ENCODE measurements at regions not wholly inside any gene's neighbourhood (a gene's known extent, or its start where the extent isn't known, plus 50 kb on each side); places are given as distances from the start of the nearest gene placed in this dataset.

GRCh38 chr1:72763481-72763880 is 481.1 kb upstream of the NEGR1 start:
- H3K27ac ChIP-seq, result no peak overlapping the region

GRCh38 chr1:72759486-72759885 is 477.1 kb upstream of the NEGR1 start:
- Histone ChIP-seq H3K36me3 (no peaks in the 10 kb centered on the region), H3K27me3 (no peaks in the 10 kb centered on the region), H3K4me3 (no peak overlapping the region), H3K9me3 (no peaks in the 10 kb centered on the region), H3K4me1 (no peaks in the 10 kb centered on the region), H3K27ac (no peak overlapping the region)
- no peak for DNase-seq (ENCODE audit: low spot score)
- TF ChIP-seq CTCF (IDR thresholded peaks at IDR 0.05), result no peak

More at GRCh38 chr1:72763481-72763880, 481.1 kb upstream of the NEGR1 start:
- Histone ChIP-seq H3K4me1 (no peaks in the 10 kb centered on the region), H3K4me3 (no peak overlapping the region), H3K27me3 (no peaks in the 10 kb centered on the region), H3K9me3 (no peaks in the 10 kb centered on the region), H3K36me3 (no peaks in the 10 kb centered on the region)
- DNase-seq (ENCODE audit: low spot score), result no peak
- no peak for TF ChIP-seq CTCF (IDR thresholded peaks at IDR 0.05)

GRCh38 chr1:72757843-72758242 is 475.5 kb upstream of the NEGR1 start:
- H3K27ac ChIP-seq, result no peak overlapping the region
- no peak for DNase-seq (ENCODE audit: low spot score)
- H3K4me3 ChIP-seq, result no peak overlapping the region
- no peaks in the 10 kb centered on the region for H3K9me3 ChIP-seq
- H3K36me3 ChIP-seq, result no peaks in the 10 kb centered on the region
- TF ChIP-seq CTCF (IDR thresholded peaks at IDR 0.05), result no peak
- H3K4me1 ChIP-seq, result no peaks in the 10 kb centered on the region
- H3K27me3 ChIP-seq, result no peaks in the 10 kb centered on the region

- Histone ChIP-seq H3K36me3 (no peaks in the 10 kb centered on the region), H3K4me1 (no peaks in the 10 kb centered on the region), H3K27ac (no peak overlapping the region), H3K27me3 (no peaks in the 10 kb centered on the region), H3K9me3 (no peaks in the 10 kb centered on the region), H3K4me3 (no peak overlapping the region)
- no peak for TF ChIP-seq CTCF (IDR thresholded peaks at IDR 0.05)
- DNase-seq (ENCODE audit: low spot score), result no peak
Observed at GRCh38 chr1:72745413-72745812, 463.1 kb upstream of the NEGR1 start.

- no peak for DNase-seq (ENCODE audit: low spot score)
- no peaks in the 10 kb centered on the region for H3K27me3 ChIP-seq
- no peak overlapping the region for H3K27ac ChIP-seq
- H3K36me3 ChIP-seq, result no peaks in the 10 kb centered on the region
- H3K9me3 ChIP-seq, result no peaks in the 10 kb centered on the region
- no peak for TF ChIP-seq CTCF (IDR thresholded peaks at IDR 0.05)
- no peaks in the 10 kb centered on the region for H3K4me1 ChIP-seq
- H3K4me3 ChIP-seq, result no peak overlapping the region
Observed at GRCh38 chr1:72734415-72734814, 452.1 kb upstream of the NEGR1 start.

All from right atrium auricular region (tissue), 2 donors.